ENCODE measurements at regions not wholly inside any gene's neighbourhood (a gene's known extent, or its start where the extent isn't known, plus 50 kb on each side); places are given as distances from the start of the nearest gene placed in this dataset.

DNA sequence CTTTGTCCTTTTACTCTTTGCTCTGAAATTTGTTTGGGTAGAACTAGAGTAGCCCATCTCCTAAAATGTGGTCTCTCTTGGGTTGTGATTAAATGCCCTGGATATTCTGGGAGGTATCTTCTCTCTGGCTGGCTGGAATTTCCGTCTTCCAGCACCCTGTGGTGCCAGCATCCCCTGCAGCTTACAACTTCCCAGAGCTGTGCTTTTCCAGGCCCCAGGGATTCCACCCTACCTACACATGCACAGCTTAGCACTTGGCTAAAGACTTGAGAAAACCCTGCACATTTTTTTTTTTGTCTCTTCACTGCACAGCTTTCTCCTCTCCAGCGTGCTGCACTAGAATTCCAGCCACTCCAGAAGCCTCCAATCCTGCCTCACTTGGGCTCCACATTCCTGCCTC lies 334.7 kb downstream of the IRS2 start:
- TF ChIP-seq, protein P1, sequence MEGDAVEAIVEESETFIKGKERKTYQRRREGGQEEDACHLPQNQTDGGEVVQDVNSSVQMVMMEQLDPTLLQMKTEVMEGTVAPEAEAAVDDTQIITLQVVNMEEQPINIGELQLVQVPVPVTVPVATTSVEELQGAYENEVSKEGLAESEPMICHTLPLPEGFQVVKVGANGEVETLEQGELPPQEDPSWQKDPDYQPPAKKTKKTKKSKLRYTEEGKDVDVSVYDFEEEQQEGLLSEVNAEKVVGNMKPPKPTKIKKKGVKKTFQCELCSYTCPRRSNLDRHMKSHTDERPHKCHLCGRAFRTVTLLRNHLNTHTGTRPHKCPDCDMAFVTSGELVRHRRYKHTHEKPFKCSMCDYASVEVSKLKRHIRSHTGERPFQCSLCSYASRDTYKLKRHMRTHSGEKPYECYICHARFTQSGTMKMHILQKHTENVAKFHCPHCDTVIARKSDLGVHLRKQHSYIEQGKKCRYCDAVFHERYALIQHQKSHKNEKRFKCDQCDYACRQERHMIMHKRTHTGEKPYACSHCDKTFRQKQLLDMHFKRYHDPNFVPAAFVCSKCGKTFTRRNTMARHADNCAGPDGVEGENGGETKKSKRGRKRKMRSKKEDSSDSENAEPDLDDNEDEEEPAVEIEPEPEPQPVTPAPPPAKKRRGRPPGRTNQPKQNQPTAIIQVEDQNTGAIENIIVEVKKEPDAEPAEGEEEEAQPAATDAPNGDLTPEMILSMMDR (IDR thresholded peaks at IDR 0.05; ENCODE audit: borderline replicate concordance, extremely low read depth, low read length, poor library complexity, severe bottlenecking) = no peak
- no peak for TF ChIP-seq EZH2 (IDR thresholded peaks at IDR 0.05; ENCODE audit: borderline replicate concordance, low read depth, low read length, severe bottlenecking)

Data from DND-41 (cell line).